Activated naive CD8-positive, alpha-beta T cell treated with anti-CD3 and anti-CD28 coated beads, Interleukin-2, amount 50 U/mL, for 24 hours (primary cell): ENCODE measurements at regions not wholly inside any gene's neighbourhood (a gene's known extent, or its start where the extent isn't known, plus 50 kb on each side); places are given as distances from the start of the nearest gene placed in this dataset.

ENCODE experiments used
- ATAC-seq: fragments of 150-1000 bp; cut with Tn5 transposase; one replicate; pipeline ENCODE4 v1.10.0; 2021
- DNase-seq: peaks from one replicate; pipeline ENCODE4 v3.0.0; 2021
- H3K27ac Mint-ChIP-seq: one replicate; pipeline ENCODE4 v1.8.0; 2021; ENCODE audit warnings: mild to moderate bottlenecking, mixed read lengths
- H3K27me3 Mint-ChIP-seq: one replicate; pipeline ENCODE4 v1.8.0; 2021; ENCODE audit warnings: mixed read lengths
- H3K36me3 Mint-ChIP-seq: one replicate; pipeline ENCODE4 v1.8.0; 2021; ENCODE audit warnings: low read depth, mixed read lengths
- H3K4me1 Mint-ChIP-seq: one replicate; pipeline ENCODE4 v1.8.0; 2021; ENCODE audit warnings: mixed read lengths
- H3K4me3 Mint-ChIP-seq: one replicate; pipeline ENCODE4 v1.8.0; 2021; ENCODE audit warnings: mild to moderate bottlenecking, moderate library complexity, mixed read lengths
- H3K9me3 Mint-ChIP-seq: one replicate; pipeline ENCODE4 v1.8.0; 2021; ENCODE audit warnings: mixed read lengths

DNA sequence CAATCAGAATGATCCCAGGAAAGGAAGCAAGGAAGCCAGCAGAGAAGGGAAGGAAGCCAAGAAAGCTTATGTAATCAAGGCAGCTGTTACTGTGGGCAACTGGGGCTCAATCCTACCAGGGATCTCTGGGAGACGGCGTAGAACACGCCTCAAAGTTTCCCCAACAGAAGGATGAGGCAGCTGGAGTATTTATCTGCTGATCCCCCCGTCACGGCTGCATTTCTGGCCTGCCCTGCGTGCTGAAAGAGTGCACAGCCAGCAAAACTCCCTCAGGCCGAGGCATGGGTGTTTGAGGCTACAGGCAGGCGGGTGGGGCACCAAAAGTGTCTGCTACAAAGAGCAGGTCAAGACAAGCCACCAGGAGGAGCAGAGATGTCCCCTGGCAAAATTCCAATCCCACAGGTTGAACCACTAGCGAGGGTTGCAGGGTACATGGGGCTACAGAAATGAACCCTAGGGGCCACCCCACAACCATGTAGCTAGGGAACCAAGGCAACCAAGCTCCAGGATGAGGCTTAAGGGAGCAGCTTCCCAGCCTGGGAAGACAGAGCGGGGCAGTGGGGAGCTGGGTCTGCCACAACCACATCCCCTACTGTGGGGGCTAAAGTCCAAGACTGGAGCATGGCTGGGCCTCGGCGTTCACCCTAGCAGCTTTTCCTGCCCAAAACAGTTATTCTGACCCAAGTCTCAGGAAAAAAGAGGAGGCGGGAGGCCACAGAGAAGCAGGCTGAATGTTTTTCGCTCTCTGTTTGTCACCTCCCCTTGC, 113.4 kb downstream of the BCOR start:
- H3K27me3 Mint-ChIP-seq, result no peaks in the 10 kb centered on the region
- H3K27ac Mint-ChIP-seq, result no peak overlapping the region
- DNase-seq, result no peak
- H3K9me3 Mint-ChIP-seq, result no peaks in the 10 kb centered on the region
- no peak for ATAC-seq
- no peaks in the 10 kb centered on the region for H3K36me3 Mint-ChIP-seq
- no peak overlapping the region for H3K4me3 Mint-ChIP-seq
- H3K4me1 Mint-ChIP-seq, result peaks cover 9% of the 10 kb centered on the region

DNA sequence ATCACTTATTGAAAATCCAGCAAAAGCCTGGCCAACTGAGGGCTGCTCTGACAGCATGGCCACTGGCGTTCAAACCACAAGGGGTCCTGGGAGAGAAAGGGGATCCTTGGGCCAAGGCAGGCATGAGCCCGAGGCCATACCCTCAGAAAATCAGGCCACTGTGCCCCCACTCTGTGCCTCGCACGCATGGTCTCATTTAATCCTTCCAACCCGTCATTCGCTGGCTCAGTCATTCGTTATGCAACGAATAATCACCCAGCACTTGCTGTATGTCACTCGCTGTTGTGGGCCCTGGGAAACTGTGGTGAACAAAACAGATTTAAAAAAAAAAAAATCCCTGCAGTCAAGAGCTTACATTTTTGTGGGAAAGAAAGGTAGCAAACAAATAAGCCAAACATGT, 112.7 kb downstream of the BCOR start:
- no peak for DNase-seq
- Mint-ChIP-seq H3K4me1 (peaks cover 9% of the 10 kb centered on the region), H3K27ac (peak overlapping the region; percentile 47)

GRCh38 chrX:39985551-39985950, 112.2 kb downstream of the BCOR start:
- no peak for DNase-seq
- no peaks in the 10 kb centered on the region for H3K36me3 Mint-ChIP-seq
- no peak for ATAC-seq
- no peaks in the 10 kb centered on the region for H3K27me3 Mint-ChIP-seq
- peak overlapping the region; percentile 47 for H3K27ac Mint-ChIP-seq
- H3K9me3 Mint-ChIP-seq, result no peaks in the 10 kb centered on the region
- no peak overlapping the region for H3K4me3 Mint-ChIP-seq
- peaks cover 8% of the 10 kb centered on the region for H3K4me1 Mint-ChIP-seq

More for the DNA sequence above, 112.7 kb downstream of the BCOR start:
- Mint-ChIP-seq H3K36me3 (no peaks in the 10 kb centered on the region), H3K27me3 (no peaks in the 10 kb centered on the region), H3K4me3 (no peak overlapping the region), H3K9me3 (no peaks in the 10 kb centered on the region)
- no peak for ATAC-seq

DNA sequence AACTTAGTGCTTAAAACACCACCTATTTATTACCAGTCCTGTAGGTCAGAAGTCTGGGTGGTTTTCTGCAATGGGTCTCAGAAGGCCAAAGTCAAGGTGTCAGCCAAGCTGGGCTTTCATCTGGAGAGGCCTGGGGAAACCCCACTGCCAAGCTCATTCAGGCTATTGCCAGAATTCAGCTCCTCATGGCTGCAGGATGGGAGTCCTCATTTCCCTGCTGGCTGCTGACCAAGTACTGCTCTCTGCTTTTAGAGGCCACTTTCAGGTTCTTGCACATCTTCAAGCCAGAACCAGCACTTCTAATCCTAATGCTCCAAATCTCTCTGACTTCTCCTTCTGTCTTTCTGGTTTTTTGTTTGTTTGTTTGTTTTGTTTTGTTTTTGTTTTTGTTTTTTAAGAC, 109.3 kb downstream of the BCOR start:
- Mint-ChIP-seq H3K27ac (no peak overlapping the region), H3K27me3 (no peaks in the 10 kb centered on the region), H3K4me1 (no peaks in the 10 kb centered on the region), H3K36me3 (no peaks in the 10 kb centered on the region), H3K9me3 (no peaks in the 10 kb centered on the region), H3K4me3 (no peak overlapping the region)
- DNase-seq (no peak), ATAC-seq (no peak)

- ATAC-seq (no peak), DNase-seq (no peak)
- no peak overlapping the region for H3K27ac Mint-ChIP-seq
- H3K4me1 Mint-ChIP-seq, result no peaks in the 10 kb centered on the region
- H3K36me3 Mint-ChIP-seq, result no peaks in the 10 kb centered on the region
- H3K4me3 Mint-ChIP-seq, result no peak overlapping the region
- H3K27me3 Mint-ChIP-seq, result no peaks in the 10 kb centered on the region
- H3K9me3 Mint-ChIP-seq, result no peaks in the 10 kb centered on the region
Measured at GRCh38 chrX:39990388-39990787, 107.4 kb downstream of the BCOR start.

- Mint-ChIP-seq H3K4me3 (no peak overlapping the region), H3K4me1 (no peaks in the 10 kb centered on the region), H3K9me3 (no peaks in the 10 kb centered on the region), H3K27me3 (no peaks in the 10 kb centered on the region), H3K27ac (no peak overlapping the region), H3K36me3 (no peaks in the 10 kb centered on the region)
- DNase-seq (no peak), ATAC-seq (no peak)
Measured at GRCh38 chrX:39992300-39992699, 105.5 kb downstream of the BCOR start.

DNA sequence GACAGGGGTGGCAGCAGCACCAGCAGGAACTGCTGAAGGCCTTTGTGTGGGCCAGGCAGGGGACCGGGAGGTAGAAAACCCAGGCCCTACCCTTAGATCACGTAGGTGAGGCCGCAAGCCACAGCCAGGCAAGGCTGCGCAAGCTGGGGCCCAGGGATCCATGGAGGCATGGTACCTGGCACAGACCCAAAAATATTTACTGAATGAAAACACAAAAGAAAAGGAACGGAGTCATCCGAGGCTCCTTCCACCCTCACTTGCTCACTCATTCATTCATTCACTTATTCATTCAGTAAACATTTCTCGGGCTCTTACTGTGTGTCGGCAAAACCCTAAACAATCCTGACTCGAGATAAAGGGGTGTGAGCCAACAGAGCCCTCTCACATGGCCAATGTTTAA, 102.3 kb downstream of the BCOR start:
- H3K4me1 Mint-ChIP-seq, result no peaks in the 10 kb centered on the region
- ATAC-seq (no peak), DNase-seq (no peak)
- no peak overlapping the region for H3K4me3 Mint-ChIP-seq
- no peak overlapping the region for H3K27ac Mint-ChIP-seq
- no peaks in the 10 kb centered on the region for H3K27me3 Mint-ChIP-seq
- H3K36me3 Mint-ChIP-seq, result no peaks in the 10 kb centered on the region
- H3K9me3 Mint-ChIP-seq, result no peaks in the 10 kb centered on the region

DNA sequence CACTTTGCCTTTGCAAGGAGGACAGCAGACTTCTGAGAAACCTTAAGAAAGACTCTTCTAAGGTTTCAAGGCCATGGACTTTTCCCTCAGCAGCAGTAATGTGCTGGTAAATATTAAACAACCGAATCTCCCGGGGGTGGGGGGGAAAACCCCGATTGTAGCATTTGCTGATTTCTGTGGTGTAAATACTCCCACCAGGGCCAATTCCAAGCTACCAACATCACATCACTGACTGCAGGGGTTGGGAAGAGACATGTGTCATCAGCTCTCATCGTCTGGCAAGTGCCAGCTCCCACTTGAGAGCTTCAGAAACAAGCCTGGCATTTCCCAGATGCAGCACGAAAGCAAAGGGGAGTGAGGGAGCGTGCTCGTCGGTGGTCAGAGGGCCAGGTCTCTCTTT, 101.2 kb downstream of the BCOR start:
- H3K27me3 Mint-ChIP-seq, result peaks cover 4% of the 10 kb centered on the region
- no peaks in the 10 kb centered on the region for H3K9me3 Mint-ChIP-seq
- no peak overlapping the region for H3K4me3 Mint-ChIP-seq
- no peak for DNase-seq
- H3K4me1 Mint-ChIP-seq, result no peaks in the 10 kb centered on the region
- no peak overlapping the region for H3K27ac Mint-ChIP-seq
- ATAC-seq, result no peak
- no peaks in the 10 kb centered on the region for H3K36me3 Mint-ChIP-seq

- H3K27ac Mint-ChIP-seq, result no peak overlapping the region
- H3K4me3 Mint-ChIP-seq, result no peak overlapping the region
- peaks cover 12% of the 10 kb centered on the region for H3K27me3 Mint-ChIP-seq
- no peaks in the 10 kb centered on the region for H3K36me3 Mint-ChIP-seq
- H3K9me3 Mint-ChIP-seq, result no peaks in the 10 kb centered on the region
- ATAC-seq, result no peak
- DNase-seq, result no peak
- H3K4me1 Mint-ChIP-seq, result no peaks in the 10 kb centered on the region
Measured at GRCh38 chrX:39998636-39999406, 98.9 kb downstream of the BCOR start.
